ENCODE measurements at regions not wholly inside any gene's neighbourhood (a gene's known extent, or its start where the extent isn't known, plus 50 kb on each side); places are given as distances from the start of the nearest gene placed in this dataset.

GRCh38 chr4:120415896-120416295 lies 349.2 kb upstream of the MAD2L1 start:
- DNase-seq (ENCODE audit: low read depth, low spot score) (no peak), ATAC-seq (no peak)
- H3K9me3 ChIP-seq (ENCODE audit: control insufficient read depth, insufficient read depth, low read depth, low read length): no peaks in the 10 kb centered on the region
- in situ Hi-C loops (cut with HindIII; ENCODE audit: low pct_unique_long_range_greater_than_20kb, low sequenced_read_pairs): no loop called here
- ChIA-PET POLR2A (no interaction called here), CTCF (no interaction called here)
- BruUV-seq (replicated peaks): no TSS peak
- no peaks in the 10 kb centered on the region for H3K27me3 ChIP-seq (ENCODE audit: control insufficient read depth, insufficient read depth, low read length)
- H3K4me1 ChIP-seq (ENCODE audit: control insufficient read depth, insufficient read depth, low read length): no peaks in the 10 kb centered on the region
- no peaks in the 10 kb centered on the region for H3K36me3 ChIP-seq (ENCODE audit: control insufficient read depth, insufficient read depth, low read length)
- no peak overlapping the region for H3K4me3 ChIP-seq (ENCODE audit: low read depth in 2 of 2, low read length in 2 of 2)
- TF ChIP-seq TCF7L2 (IDR thresholded peaks at IDR 0.05; ENCODE audit: low read depth, low read length) (no peak), REST (IDR thresholded peaks at IDR 0.05; ENCODE audit: insufficient read depth in 1 of 2, low read depth in 2 of 2, low read length in 1 of 2) (no peak), SIN3A (IDR thresholded peaks at IDR 0.05; ENCODE audit: borderline replicate concordance, insufficient read depth, low read depth, low read length) (no peak), POLR2AphosphoS5 (IDR thresholded peaks at IDR 0.05; ENCODE audit: low read depth, low read length) (no peak), CTCF (IDR thresholded peaks at IDR 0.05) (no peak)
- intact Hi-C loops (cut with micrococcal nuclease; ENCODE audit: unreplicated experiment): no loop called here
- H3K27ac ChIP-seq (ENCODE audit: low read length): no peak overlapping the region

GRCh38 chr4:120406960-120407359 lies 340.3 kb upstream of the MAD2L1 start:
- Histone ChIP-seq H3K9me3 (ENCODE audit: control insufficient read depth, insufficient read depth, low read depth, low read length) (no peaks in the 10 kb centered on the region), H3K27ac (ENCODE audit: low read length) (no peak overlapping the region), H3K4me1 (ENCODE audit: control insufficient read depth, insufficient read depth, low read length) (no peaks in the 10 kb centered on the region), H3K27me3 (ENCODE audit: control insufficient read depth, insufficient read depth, low read length) (no peaks in the 10 kb centered on the region), H3K36me3 (ENCODE audit: control insufficient read depth, insufficient read depth, low read length) (no peaks in the 10 kb centered on the region), H3K4me3 (ENCODE audit: low read depth in 2 of 2, low read length in 2 of 2) (no peak overlapping the region)
- ChIA-PET CTCF (no interaction called here), POLR2A (no interaction called here)
- no peak for ATAC-seq
- DNase-seq (ENCODE audit: low read depth, low spot score): no peak
- TF ChIP-seq SIN3A (IDR thresholded peaks at IDR 0.05; ENCODE audit: borderline replicate concordance, insufficient read depth, low read depth, low read length) (no peak), POLR2AphosphoS5 (IDR thresholded peaks at IDR 0.05; ENCODE audit: low read depth, low read length) (no peak), REST (IDR thresholded peaks at IDR 0.05; ENCODE audit: insufficient read depth in 1 of 2, low read depth in 2 of 2, low read length in 1 of 2) (no peak), TCF7L2 (IDR thresholded peaks at IDR 0.05; ENCODE audit: low read depth, low read length) (no peak), CTCF (IDR thresholded peaks at IDR 0.05) (no peak)
- intact Hi-C loops (cut with micrococcal nuclease; ENCODE audit: unreplicated experiment): no loop called here
- in situ Hi-C loops (cut with HindIII; ENCODE audit: low pct_unique_long_range_greater_than_20kb, low sequenced_read_pairs): no loop called here
- no TSS peak for BruUV-seq (replicated peaks)

All from Panc1 (cell line).